Neural crest cell (in vitro differentiated cells): ENCODE measurements at regions not wholly inside any gene's neighbourhood (a gene's known extent, or its start where the extent isn't known, plus 50 kb on each side); places are given as distances from the start of the nearest gene placed in this dataset.

Experiments
- DNase-seq: peaks from one replicate; pipeline ENCODE4 v3.0.0; 2021; ENCODE audit warnings: low read depth, mixed read lengths, low spot score
- H3K27ac Mint-ChIP-seq: one replicate; pipeline ENCODE4 v1.8.0; 2021; ENCODE audit warnings: mild to moderate bottlenecking, mixed read lengths; ENCODE audit not compliant: unreplicated experiment
- H3K27me3 Mint-ChIP-seq: 2 replicates; pipeline ENCODE4 v1.8.0; 2021; ENCODE audit warnings: low read depth, mild to moderate bottlenecking, mixed read lengths
- H3K36me3 Mint-ChIP-seq: 2 replicates; pipeline ENCODE4 v1.8.0; 2021; ENCODE audit warnings: low read depth, mild to moderate bottlenecking, mixed read lengths
- H3K4me1 Mint-ChIP-seq: 2 replicates; pipeline ENCODE4 v1.8.0; 2021; ENCODE audit warnings: mixed read lengths
- H3K4me3 Mint-ChIP-seq: one replicate; pipeline ENCODE4 v1.8.0; 2021; ENCODE audit warnings: mild to moderate bottlenecking, mixed read lengths
- H3K9me3 Mint-ChIP-seq: 2 replicates; pipeline ENCODE4 v1.8.0; 2021; ENCODE audit warnings: mixed read lengths
- CTCF ChIP-seq: fragments of 200-600 bp; sonication (generic); conservative IDR thresholded peaks from 2 replicates; pipeline ENCODE4 v1.5.0; 2021; ENCODE audit warnings: antibody characterized with exemption, mild to moderate bottlenecking

- Mint-ChIP-seq H3K9me3 (peaks cover 20% of the 10 kb centered on the region), H3K27ac (peak overlapping the region; percentile 30), H3K4me1 (peaks cover 45% of the 10 kb centered on the region), H3K4me3 (peak overlapping the region; percentile 10), H3K27me3 (no peaks in the 10 kb centered on the region), H3K36me3 (peaks cover 16% of the 10 kb centered on the region)
- no peak for TF ChIP-seq CTCF
- no peak for DNase-seq
These were observed 208.9 kb downstream of the ZNF608 start for GRCh38 chr5:124537522-124537921.

GRCh38 chr5:124537107-124537506, 209.3 kb downstream of the ZNF608 start:
- peak overlapping the region; percentile 10 for H3K4me3 Mint-ChIP-seq
- peaks cover 15% of the 10 kb centered on the region for H3K36me3 Mint-ChIP-seq
- no peak for TF ChIP-seq CTCF
- peaks cover 49% of the 10 kb centered on the region for H3K4me1 Mint-ChIP-seq
- peak overlapping the region; percentile 30 for H3K27ac Mint-ChIP-seq
- H3K27me3 Mint-ChIP-seq: no peaks in the 10 kb centered on the region
- peaks cover 18% of the 10 kb centered on the region for H3K9me3 Mint-ChIP-seq
- peak; percentile 36 for DNase-seq

GRCh38 chr5:124536333-124536732, 210.1 kb downstream of the ZNF608 start:
- H3K4me1 Mint-ChIP-seq: peaks cover 49% of the 10 kb centered on the region
- TF ChIP-seq CTCF: no peak
- peaks cover 14% of the 10 kb centered on the region for H3K36me3 Mint-ChIP-seq
- H3K27ac Mint-ChIP-seq: peak overlapping the region; percentile 64
- peak overlapping the region; percentile 0 for H3K4me3 Mint-ChIP-seq
- H3K9me3 Mint-ChIP-seq: peaks cover 15% of the 10 kb centered on the region
- no peak for DNase-seq
- no peaks in the 10 kb centered on the region for H3K27me3 Mint-ChIP-seq

GRCh38 chr5:124530916-124531315, 215.5 kb downstream of the ZNF608 start:
- H3K27me3 Mint-ChIP-seq: no peaks in the 10 kb centered on the region
- H3K9me3 Mint-ChIP-seq: peaks cover 15% of the 10 kb centered on the region
- H3K4me3 Mint-ChIP-seq: no peak overlapping the region
- TF ChIP-seq CTCF: no peak
- H3K27ac Mint-ChIP-seq: no peak overlapping the region
- no peak for DNase-seq
- peaks cover 10% of the 10 kb centered on the region for H3K36me3 Mint-ChIP-seq
- peaks cover 28% of the 10 kb centered on the region for H3K4me1 Mint-ChIP-seq

- no peak for DNase-seq
- Mint-ChIP-seq H3K27me3 (no peaks in the 10 kb centered on the region), H3K27ac (no peak overlapping the region), H3K36me3 (peaks cover 11% of the 10 kb centered on the region), H3K4me1 (peaks cover 26% of the 10 kb centered on the region), H3K4me3 (no peak overlapping the region), H3K9me3 (peaks cover 17% of the 10 kb centered on the region)
- no peak for TF ChIP-seq CTCF
These were observed 217.6 kb downstream of the ZNF608 start for GRCh38 chr5:124528838-124529237.
